ENCODE measurements at regions not wholly inside any gene's neighbourhood (a gene's known extent, or its start where the extent isn't known, plus 50 kb on each side); places are given as distances from the start of the nearest gene placed in this dataset.
"Not testable (repeated sequence)": the region's sequence is repeated elsewhere in the genome, so short reads cannot be mapped to it uniquely, and the experiment has no call there.

GRCh38 chr18:29853126-29853525, 1189.4 kb downstream of the DSC3 start:
- ATAC-seq = no peak
- no peaks in the 10 kb centered on the region for H3K9me3 ChIP-seq
- no peaks in the 10 kb centered on the region for H3K4me1 ChIP-seq
- no peak overlapping the region for H3K4me3 ChIP-seq
- no peak for TF ChIP-seq POLR2AphosphoS5 (IDR thresholded peaks at IDR 0.05)
- no peak for TF ChIP-seq CTCF (IDR thresholded peaks at IDR 0.05)
- no peak for TF ChIP-seq EP300 (IDR thresholded peaks at IDR 0.05)
- TF ChIP-seq POLR2A (IDR thresholded peaks at IDR 0.05) = no peak
- no peaks in the 10 kb centered on the region for H3K27me3 ChIP-seq
- no peak overlapping the region for H3K27ac ChIP-seq
- no peaks in the 10 kb centered on the region for H3K36me3 ChIP-seq

GRCh38 chr18:29849144-29849543, 1193.4 kb downstream of the DSC3 start:
- TF ChIP-seq CTCF (IDR thresholded peaks at IDR 0.05) (no peak), POLR2AphosphoS5 (IDR thresholded peaks at IDR 0.05) (no peak)
- H3K4me3 ChIP-seq = no peak overlapping the region
- H3K27me3 ChIP-seq = no peaks in the 10 kb centered on the region
- no peaks in the 10 kb centered on the region for H3K4me1 ChIP-seq
- no peaks in the 10 kb centered on the region for H3K9me3 ChIP-seq
- no peaks in the 10 kb centered on the region for H3K36me3 ChIP-seq
- 60% methylated on average over 1 of the region's 1 CpG; no CpG with 5 or more reads in 1 of the 2 donors for WGBS, 2 donors (ENCODE audit: low coverage in 1 of 2)
- no peak overlapping the region for H3K27ac ChIP-seq
- no peak for ATAC-seq

- TF ChIP-seq POLR2A (IDR thresholded peaks at IDR 0.05) (no peak), CTCF (IDR thresholded peaks at IDR 0.05) (no peak), POLR2AphosphoS5 (IDR thresholded peaks at IDR 0.05) (no peak), EP300 (IDR thresholded peaks at IDR 0.05) (no peak)
- Histone ChIP-seq H3K4me3 (no peak overlapping the region), H3K27me3 (no peaks in the 10 kb centered on the region), H3K9me3 (no peaks in the 10 kb centered on the region), H3K4me1 (no peaks in the 10 kb centered on the region), H3K36me3 (no peaks in the 10 kb centered on the region), H3K27ac (no peak overlapping the region)
- no peak for ATAC-seq
- WGBS, 2 donors (ENCODE audit: low coverage in 1 of 2) = 31 to 38% methylated on average over 2 to 3 of the region's 3 CpGs
These were observed 1200.9 kb downstream of the DSC3 start for GRCh38 chr18:29841631-29842030.

- no peaks in the 10 kb centered on the region for H3K27me3 ChIP-seq
- no peaks in the 10 kb centered on the region for H3K9me3 ChIP-seq
- no peak for TF ChIP-seq POLR2A (IDR thresholded peaks at IDR 0.05)
- TF ChIP-seq CTCF (IDR thresholded peaks at IDR 0.05) = no peak
- H3K36me3 ChIP-seq = no peaks in the 10 kb centered on the region
- H3K4me1 ChIP-seq = no peaks in the 10 kb centered on the region
- no peak overlapping the region for H3K27ac ChIP-seq
- no peak for ATAC-seq
- no peak overlapping the region for H3K4me3 ChIP-seq
These were observed 1202.5 kb downstream of the DSC3 start for GRCh38 chr18:29840089-29840488.

- not testable (repeated sequence) for H3K4me3 ChIP-seq, H3K9me3 ChIP-seq, H3K4me1 ChIP-seq, H3K27me3 ChIP-seq, H3K27ac ChIP-seq, H3K36me3 ChIP-seq, ATAC-seq
- 82 to 87% methylated on average over 3 to 11 of the region's 12 CpGs for WGBS, 2 donors (ENCODE audit: low coverage in 1 of 2)
These were observed 1203.6 kb downstream of the DSC3 start for GRCh38 chr18:29838961-29839360.

- no peak overlapping the region for H3K4me3 ChIP-seq
- H3K27ac ChIP-seq = no peak overlapping the region
- no peaks in the 10 kb centered on the region for H3K27me3 ChIP-seq
- no peak for ATAC-seq
- TF ChIP-seq CTCF (IDR thresholded peaks at IDR 0.05) = no peak
- no peak for TF ChIP-seq EP300 (IDR thresholded peaks at IDR 0.05)
- no peak for TF ChIP-seq POLR2AphosphoS5 (IDR thresholded peaks at IDR 0.05)
- no peak for TF ChIP-seq POLR2A (IDR thresholded peaks at IDR 0.05)
- H3K4me1 ChIP-seq = no peaks in the 10 kb centered on the region
- no peaks in the 10 kb centered on the region for H3K9me3 ChIP-seq
- H3K36me3 ChIP-seq = no peaks in the 10 kb centered on the region
- WGBS, 2 donors (ENCODE audit: low coverage in 1 of 2) = 77 to 89% methylated on average over 1 of the region's 1 CpG
These were observed 1204.0 kb downstream of the DSC3 start for GRCh38 chr18:29838556-29838955.
